HepG2 (cell line): ENCODE measurements at regions not wholly inside any gene's neighbourhood (a gene's known extent, or its start where the extent isn't known, plus 50 kb on each side); places are given as distances from the start of the nearest gene placed in this dataset.

Experiments
- EHMT2 ChIP-seq: fragments of 200-600 bp; sonication (generic); IDR thresholded peaks from 2 replicates; pipeline ENCODE4 v1.7.0; 2017; ENCODE audit warnings: antibody characterized with exemption, low read depth, low read length, borderline replicate concordance
- ERF ChIP-seq: IDR thresholded peaks from 2 replicates; pipeline ENCODE4 v1.6.1; 2018; ENCODE audit warnings: missing biosample characterization, missing genetic modification reagents
- GPN1 ChIP-seq: sonication (generic); formaldehyde crosslinking; IDR thresholded peaks from 2 replicates; pipeline ENCODE4 v1.5.1; 2020; ENCODE audit warnings: missing genetic modification reagents, borderline replicate concordance
- HMG20B ChIP-seq: conservative IDR thresholded peaks from 2 replicates; pipeline ENCODE4 v1.6.1; 2016; ENCODE audit warnings: missing genetic modification reagents, missing compliant biosample characterization
- MEIS1 ChIP-seq: sonication (generic); formaldehyde crosslinking; IDR thresholded peaks from 2 replicates; pipeline ENCODE4 v1.9.0; 2021; ENCODE audit warnings: mild to moderate bottlenecking, missing genetic modification reagents, moderate library complexity, borderline replicate concordance
- NKX3-1 ChIP-seq: sonication (generic); formaldehyde crosslinking; IDR thresholded peaks from 2 replicates; pipeline ENCODE4 v1.5.0; 2020; ENCODE audit warnings: missing genetic modification reagents
- ONECUT2 ChIP-seq: sonication (generic); formaldehyde crosslinking; IDR thresholded peaks from 2 replicates; pipeline ENCODE4 v1.4.0; 2020; ENCODE audit warnings: missing genetic modification reagents
- PHF8 ChIP-seq: sonication (generic); formaldehyde crosslinking; IDR thresholded peaks from 2 replicates; pipeline ENCODE4 v1.5.0; 2020; ENCODE audit warnings: missing genetic modification reagents
- RORA ChIP-seq: sonication (generic); formaldehyde crosslinking; IDR thresholded peaks from 2 replicates; pipeline ENCODE4 v1.5.0; 2020; ENCODE audit warnings: mild to moderate bottlenecking, missing genetic modification reagents, moderate library complexity
- SOX5 ChIP-seq: IDR thresholded peaks from 2 replicates; pipeline ENCODE4 v1.6.1; 2016; ENCODE audit warnings: borderline replicate concordance
- TERF1 ChIP-seq: sonication (generic); formaldehyde crosslinking; IDR thresholded peaks from 2 replicates; pipeline ENCODE4 v1.8.0; 2022; ENCODE audit warnings: mild to moderate bottlenecking, missing genetic modification reagents, moderate library complexity
- ZBTB7B ChIP-seq: sonication (generic); formaldehyde crosslinking; IDR thresholded peaks from 2 replicates; pipeline ENCODE4 v1.4.0; 2020; ENCODE audit warnings: missing genetic modification reagents
- ZFP82 ChIP-seq: sonication (generic); formaldehyde crosslinking; IDR thresholded peaks from 2 replicates; pipeline ENCODE4 v1.5.1; 2020; ENCODE audit warnings: mild to moderate bottlenecking, missing genetic modification reagents, borderline replicate concordance
- ZFYVE20 ChIP-seq: sonication (generic); formaldehyde crosslinking; IDR thresholded peaks from 2 replicates; pipeline ENCODE4 v1.8.0; 2023; ENCODE audit warnings: low read depth, mild to moderate bottlenecking, moderate library complexity, missing genetic modification reagents, borderline replicate concordance
- ZMYM4 ChIP-seq: sonication (generic); formaldehyde crosslinking; IDR thresholded peaks from 2 replicates; pipeline ENCODE4 v1.8.1; 2023; ENCODE audit warnings: mild to moderate bottlenecking, missing genetic modification reagents
- ZNF101 ChIP-seq: sonication (generic); formaldehyde crosslinking; IDR thresholded peaks from 2 replicates; pipeline ENCODE4 v1.4.0; 2020; ENCODE audit warnings: mild to moderate bottlenecking, low read depth, missing genetic modification reagents, borderline replicate concordance
- ZNF3 ChIP-seq: IDR thresholded peaks from 2 replicates; pipeline ENCODE4 v1.7.0; 2017; ENCODE audit warnings: inconsistent platforms
- ZNF350 ChIP-seq: sonication (generic); formaldehyde crosslinking; IDR thresholded peaks from 2 replicates; pipeline ENCODE4 v1.4.0; 2020; ENCODE audit warnings: mild to moderate bottlenecking, low read depth, missing genetic modification reagents, borderline replicate concordance
- ZNF687 ChIP-seq: sonication (generic); formaldehyde crosslinking; IDR thresholded peaks from 2 replicates; pipeline ENCODE4 v1.5.1; 2020; ENCODE audit warnings: mild to moderate bottlenecking, missing genetic modification reagents, moderate library complexity
- ZNF747 ChIP-seq: sonication (generic); formaldehyde crosslinking; IDR thresholded peaks from 2 replicates; pipeline ENCODE4 v1.8.1; 2023; ENCODE audit warnings: missing genetic modification reagents, mild to moderate bottlenecking, borderline replicate concordance
- TF ChIP-seq, protein P1 (sequence below): sonication (generic); formaldehyde crosslinking; IDR thresholded peaks from 2 replicates; pipeline ENCODE4 v1.4.0; 2020; ENCODE audit warnings: missing genetic modification reagents

DNA sequence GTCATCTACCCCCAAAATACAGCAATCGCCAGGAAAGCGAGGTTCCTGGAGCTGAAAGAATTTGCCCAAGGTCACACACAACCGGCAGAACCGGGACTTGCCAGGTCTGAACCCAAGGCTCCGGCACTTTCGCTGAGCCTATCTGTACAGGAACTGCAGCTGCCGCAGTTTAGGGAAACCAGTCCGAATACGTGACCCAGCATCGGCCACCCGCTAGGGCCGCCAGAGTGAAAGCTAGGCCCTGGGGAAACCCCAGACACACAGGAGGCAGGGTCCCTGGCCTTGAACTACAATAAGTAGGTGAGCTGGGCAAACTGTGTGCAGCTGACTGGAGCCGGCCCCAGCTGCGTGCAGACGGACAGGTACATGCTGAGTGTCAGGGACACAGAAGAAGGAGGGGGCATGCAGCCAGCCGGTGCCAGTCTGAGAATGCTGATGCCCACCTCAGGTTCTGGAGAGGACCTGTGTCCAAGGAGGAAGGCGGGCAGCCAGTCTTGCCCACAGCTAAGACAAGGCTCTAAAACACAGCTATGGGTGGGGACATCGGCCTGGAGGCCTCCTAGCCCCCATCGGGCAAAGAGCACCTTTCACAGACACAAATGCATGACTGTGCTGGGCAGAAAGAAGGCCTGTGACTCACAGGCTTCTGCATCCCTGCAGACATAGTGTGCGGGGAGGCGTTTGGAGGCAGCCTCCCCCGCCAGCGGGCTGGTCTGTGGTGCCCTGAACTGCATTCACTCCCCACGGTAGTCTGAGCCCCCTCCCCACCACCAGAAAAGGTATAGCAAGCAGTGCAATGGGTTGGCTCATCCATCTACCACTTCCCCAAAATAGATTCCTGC lies 107.4 kb upstream of the ID2 start (continued):
- TF ChIP-seq TERF1 (0 out of 2 replicates have a peak, but pooled peaks have one; percentile 24), ZNF747 (CRISPR knock-in tag) (no peak; the same call in 1 of the 2 replicates), ZFYVE20 (no peak), ZMYM4 (CRISPR knock-in tag) (peak; percentile 55), ONECUT2 (no peak), MEIS1 (CRISPR knock-in tag) (peak; percentile 93), GPN1 (peak; percentile 79; the same call in 1 of the 2 replicates), NKX3-1 (CRISPR knock-in tag) (0 out of 2 replicates have a peak, but pooled peaks have one; percentile 9), EHMT2 (no peak), ZNF3 (CRISPR knock-in tag) (no peak), HMG20B (CRISPR knock-in tag) (peak; percentile 22; the same call in 1 of the 2 replicates), SOX5 (peak; percentile 83), ERF (peak; percentile 93), PHF8 (CRISPR knock-in tag) (peak; percentile 54; the same call in 1 of the 2 replicates), ZNF101 (CRISPR knock-in tag) (no peak), ZNF350 (CRISPR knock-in tag) (peak; percentile 91; the same call in 1 of the 2 replicates), ZBTB7B (peak; percentile 86), ZNF687 (CRISPR knock-in tag) (peak; percentile 92), RORA (CRISPR knock-in tag) (peak; percentile 92; the same call in 1 of the 2 replicates), ZFP82 (CRISPR knock-in tag) (no peak)
- TF ChIP-seq, protein P1, sequence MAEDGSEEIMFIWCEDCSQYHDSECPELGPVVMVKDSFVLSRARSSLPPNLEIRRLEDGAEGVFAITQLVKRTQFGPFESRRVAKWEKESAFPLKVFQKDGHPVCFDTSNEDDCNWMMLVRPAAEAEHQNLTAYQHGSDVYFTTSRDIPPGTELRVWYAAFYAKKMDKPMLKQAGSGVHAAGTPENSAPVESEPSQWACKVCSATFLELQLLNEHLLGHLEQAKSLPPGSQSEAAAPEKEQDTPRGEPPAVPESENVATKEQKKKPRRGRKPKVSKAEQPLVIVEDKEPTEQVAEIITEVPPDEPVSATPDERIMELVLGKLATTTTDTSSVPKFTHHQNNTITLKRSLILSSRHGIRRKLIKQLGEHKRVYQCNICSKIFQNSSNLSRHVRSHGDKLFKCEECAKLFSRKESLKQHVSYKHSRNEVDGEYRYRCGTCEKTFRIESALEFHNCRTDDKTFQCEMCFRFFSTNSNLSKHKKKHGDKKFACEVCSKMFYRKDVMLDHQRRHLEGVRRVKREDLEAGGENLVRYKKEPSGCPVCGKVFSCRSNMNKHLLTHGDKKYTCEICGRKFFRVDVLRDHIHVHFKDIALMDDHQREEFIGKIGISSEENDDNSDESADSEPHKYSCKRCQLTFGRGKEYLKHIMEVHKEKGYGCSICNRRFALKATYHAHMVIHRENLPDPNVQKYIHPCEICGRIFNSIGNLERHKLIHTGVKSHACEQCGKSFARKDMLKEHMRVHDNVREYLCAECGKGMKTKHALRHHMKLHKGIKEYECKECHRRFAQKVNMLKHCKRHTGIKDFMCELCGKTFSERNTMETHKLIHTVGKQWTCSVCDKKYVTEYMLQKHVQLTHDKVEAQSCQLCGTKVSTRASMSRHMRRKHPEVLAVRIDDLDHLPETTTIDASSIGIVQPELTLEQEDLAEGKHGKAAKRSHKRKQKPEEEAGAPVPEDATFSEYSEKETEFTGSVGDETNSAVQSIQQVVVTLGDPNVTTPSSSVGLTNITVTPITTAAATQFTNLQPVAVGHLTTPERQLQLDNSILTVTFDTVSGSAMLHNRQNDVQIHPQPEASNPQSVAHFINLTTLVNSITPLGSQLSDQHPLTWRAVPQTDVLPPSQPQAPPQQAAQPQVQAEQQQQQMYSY (CRISPR knock-in tag), result no peak; the same call in 1 of the 2 replicates
